DND-41 (cell line): ENCODE measurements at regions not wholly inside any gene's neighbourhood (a gene's known extent, or its start where the extent isn't known, plus 50 kb on each side); places are given as distances from the start of the nearest gene placed in this dataset.

Source experiments
- ATAC-seq: fragments of 200-7000 bp; cut with Tn5 transposase; 3 replicates; pipeline ENCODE4 v1.9.1; 2021; ENCODE audit warnings: low read depth; ENCODE audit not compliant: insufficient read depth
- DNase-seq: peaks from one replicate; pipeline ENCODE4 v3.0.0-alpha.2; 2020
- H2AFZ ChIP-seq: 2 replicates; pipeline ENCODE4 v1.6.0; 2012; ENCODE audit warnings: low read depth, low read length
- H3K27ac ChIP-seq: 2 replicates; pipeline ENCODE4 v1.5.1; 2012; ENCODE audit warnings: low read length, inconsistent platforms
- H3K27me3 ChIP-seq: fragments of 200-600 bp; sonication (generic); 2 replicates; pipeline ENCODE4 v1.6.0; 2012; ENCODE audit warnings: low read length, mild to moderate bottlenecking, inconsistent platforms; ENCODE audit not compliant: insufficient read depth, poor library complexity
- H3K36me3 ChIP-seq: 2 replicates; pipeline ENCODE4 v1.5.1; 2012; ENCODE audit warnings: low read length, inconsistent platforms; ENCODE audit not compliant: insufficient read depth
- H3K4me1 ChIP-seq: 2 replicates; pipeline ENCODE4 v1.5.1; 2012; ENCODE audit warnings: mild to moderate bottlenecking, low read length; ENCODE audit not compliant: insufficient read depth
- H3K4me2 ChIP-seq: 2 replicates; pipeline ENCODE4 v1.6.0; 2012; ENCODE audit warnings: mild to moderate bottlenecking, moderate library complexity, low read length, inconsistent platforms; ENCODE audit not compliant: insufficient read depth
- H3K4me3 ChIP-seq, 2 experiments: fragments of 200-600 bp in 1 of 2; shearing (Covaris generic) in 1 of 2; 2 replicates each; pipeline ENCODE4 v1.5.1; 2012 to 2016; ENCODE audit warnings: inconsistent platforms in 2 of 2, low read length in 2 of 2, mild to moderate bottlenecking in 2 of 2, low read depth in 1 of 2, moderate library complexity in 1 of 2
- H3K79me2 ChIP-seq: 2 replicates; pipeline ENCODE4 v1.6.0; 2012; ENCODE audit warnings: low read length, inconsistent platforms; ENCODE audit not compliant: insufficient read depth
- H3K9ac ChIP-seq: 2 replicates; pipeline ENCODE4 v1.6.0; 2012; ENCODE audit warnings: low read depth, mild to moderate bottlenecking, inconsistent platforms, low read length, moderate library complexity
- H3K9me3 ChIP-seq: 2 replicates; pipeline ENCODE4 v1.5.1; 2012; ENCODE audit warnings: low read length, moderate library complexity, mild to moderate bottlenecking, inconsistent platforms; ENCODE audit not compliant: insufficient read depth, severe bottlenecking
- H4K20me1 ChIP-seq: 2 replicates; pipeline ENCODE4 v1.6.0; 2012; ENCODE audit warnings: low read length; ENCODE audit not compliant: insufficient read depth
- EZH2 ChIP-seq: IDR thresholded peaks from 3 replicates; pipeline ENCODE4 v1.6.1; 2012; ENCODE audit warnings: borderline replicate concordance, low read depth, mild to moderate bottlenecking, moderate library complexity, low read length, inconsistent platforms; ENCODE audit not compliant: severe bottlenecking
- TF ChIP-seq, protein P1 (sequence below): IDR thresholded peaks from 2 replicates; pipeline ENCODE4 v1.5.1; 2012; ENCODE audit warnings: borderline replicate concordance, low read length, moderate library complexity, mild to moderate bottlenecking; ENCODE audit not compliant: poor library complexity, severe bottlenecking; ENCODE audit errors: extremely low read depth

DNA sequence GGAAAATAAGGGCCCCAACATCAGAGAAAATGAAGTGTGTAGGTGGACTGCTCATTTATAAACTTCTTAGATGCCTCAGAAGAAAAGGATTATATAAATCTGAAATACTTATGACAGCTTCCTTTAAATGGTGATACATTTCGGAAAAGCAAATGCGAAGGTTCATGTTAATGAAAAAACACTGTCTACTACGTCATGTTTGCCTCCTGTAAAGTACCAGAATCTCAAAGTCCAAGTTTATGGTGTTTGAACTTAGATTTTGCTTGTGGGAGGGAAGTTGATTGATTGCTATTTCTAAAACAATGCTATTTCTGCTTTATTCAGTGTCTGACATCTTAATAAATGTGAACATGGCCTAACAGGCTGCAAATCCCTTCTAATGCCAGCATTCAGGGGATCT lies 514.6 kb downstream of the ZNF608 start:
- Histone ChIP-seq H4K20me1 (no peaks in the 10 kb centered on the region), H3K4me2 (no peak overlapping the region), H3K4me1 (no peaks in the 10 kb centered on the region), H3K27ac (no peak overlapping the region), H3K27me3 (no peaks in the 10 kb centered on the region), H2AFZ (no peak overlapping the region), H3K9me3 (no peaks in the 10 kb centered on the region), H3K36me3 (no peaks in the 10 kb centered on the region), H3K4me3 (no peak overlapping the region), H3K9ac (no peak overlapping the region), H3K79me2 (no peaks in the 10 kb centered on the region)
- TF ChIP-seq, protein P1, sequence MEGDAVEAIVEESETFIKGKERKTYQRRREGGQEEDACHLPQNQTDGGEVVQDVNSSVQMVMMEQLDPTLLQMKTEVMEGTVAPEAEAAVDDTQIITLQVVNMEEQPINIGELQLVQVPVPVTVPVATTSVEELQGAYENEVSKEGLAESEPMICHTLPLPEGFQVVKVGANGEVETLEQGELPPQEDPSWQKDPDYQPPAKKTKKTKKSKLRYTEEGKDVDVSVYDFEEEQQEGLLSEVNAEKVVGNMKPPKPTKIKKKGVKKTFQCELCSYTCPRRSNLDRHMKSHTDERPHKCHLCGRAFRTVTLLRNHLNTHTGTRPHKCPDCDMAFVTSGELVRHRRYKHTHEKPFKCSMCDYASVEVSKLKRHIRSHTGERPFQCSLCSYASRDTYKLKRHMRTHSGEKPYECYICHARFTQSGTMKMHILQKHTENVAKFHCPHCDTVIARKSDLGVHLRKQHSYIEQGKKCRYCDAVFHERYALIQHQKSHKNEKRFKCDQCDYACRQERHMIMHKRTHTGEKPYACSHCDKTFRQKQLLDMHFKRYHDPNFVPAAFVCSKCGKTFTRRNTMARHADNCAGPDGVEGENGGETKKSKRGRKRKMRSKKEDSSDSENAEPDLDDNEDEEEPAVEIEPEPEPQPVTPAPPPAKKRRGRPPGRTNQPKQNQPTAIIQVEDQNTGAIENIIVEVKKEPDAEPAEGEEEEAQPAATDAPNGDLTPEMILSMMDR: no peak
- no peak for TF ChIP-seq EZH2
- DNase-seq (no peak), ATAC-seq (no peak)

- Histone ChIP-seq H3K4me2 (no peak overlapping the region), H3K79me2 (no peaks in the 10 kb centered on the region), H3K9ac (no peak overlapping the region), H3K9me3 (no peaks in the 10 kb centered on the region), H4K20me1 (no peaks in the 10 kb centered on the region), H3K4me1 (no peaks in the 10 kb centered on the region), H2AFZ (no peak overlapping the region), H3K27ac (no peak overlapping the region), H3K27me3 (no peaks in the 10 kb centered on the region), H3K4me3 (no peak overlapping the region), H3K36me3 (no peaks in the 10 kb centered on the region)
- ATAC-seq (no peak), DNase-seq (no peak)
- no peak for TF ChIP-seq EZH2
- TF ChIP-seq, protein P1: no peak
Measured at GRCh38 chr5:124231230-124231629, 515.2 kb downstream of the ZNF608 start.

DNA sequence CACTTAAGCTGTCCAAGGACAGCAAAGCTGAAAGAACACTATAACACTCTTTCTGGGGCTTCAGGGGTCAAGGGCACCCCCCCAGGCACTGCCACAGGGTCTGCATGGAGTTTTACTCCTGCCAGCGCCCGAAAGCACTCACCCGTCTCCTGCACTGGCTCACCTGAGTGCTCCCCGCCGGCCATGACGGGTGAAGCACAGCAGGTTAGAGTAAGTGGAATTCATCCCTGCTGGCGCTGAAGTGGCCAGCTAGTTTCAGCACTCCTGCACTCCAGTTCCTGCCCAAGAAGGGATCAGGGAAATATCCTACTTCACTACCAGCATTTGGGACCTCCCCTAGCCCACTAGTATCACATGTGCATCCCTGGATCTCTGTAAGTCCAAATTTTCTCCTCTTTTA lies 516.0 kb downstream of the ZNF608 start:
- no peak overlapping the region for H3K27ac ChIP-seq
- no peak for ATAC-seq
- H3K4me2 ChIP-seq: no peak overlapping the region
- H3K9ac ChIP-seq: no peak overlapping the region
- H3K79me2 ChIP-seq: no peaks in the 10 kb centered on the region
- H3K27me3 ChIP-seq: no peaks in the 10 kb centered on the region
- H4K20me1 ChIP-seq: no peaks in the 10 kb centered on the region
- no peaks in the 10 kb centered on the region for H3K9me3 ChIP-seq
- TF ChIP-seq, protein P1: no peak
- TF ChIP-seq EZH2: no peak
- no peak overlapping the region for H2AFZ ChIP-seq
- no peaks in the 10 kb centered on the region for H3K4me1 ChIP-seq
- no peak overlapping the region for H3K4me3 ChIP-seq
- DNase-seq: no peak
- no peaks in the 10 kb centered on the region for H3K36me3 ChIP-seq

GRCh38 chr5:124229352-124229751 lies 517.1 kb downstream of the ZNF608 start:
- TF ChIP-seq, protein P1: no peak
- TF ChIP-seq EZH2: no peak

More at GRCh38 chr5:124229352-124229751, 517.1 kb downstream of the ZNF608 start:
- H3K9ac ChIP-seq: no peak overlapping the region
- no peak overlapping the region for H3K4me2 ChIP-seq
- ATAC-seq (no peak), DNase-seq (no peak)
- H3K27ac ChIP-seq: no peak overlapping the region
- no peaks in the 10 kb centered on the region for H4K20me1 ChIP-seq
- H3K27me3 ChIP-seq: no peaks in the 10 kb centered on the region
- H2AFZ ChIP-seq: no peak overlapping the region
- no peaks in the 10 kb centered on the region for H3K4me1 ChIP-seq
- no peaks in the 10 kb centered on the region for H3K9me3 ChIP-seq
- no peaks in the 10 kb centered on the region for H3K79me2 ChIP-seq
- H3K36me3 ChIP-seq: no peaks in the 10 kb centered on the region
- H3K4me3 ChIP-seq: no peak overlapping the region
